IMR-90 (cell line): ENCODE measurements at regions not wholly inside any gene's neighbourhood (a gene's known extent, or its start where the extent isn't known, plus 50 kb on each side); places are given as distances from the start of the nearest gene placed in this dataset.

Experiments
- ATAC-seq: fragments of 200-7000 bp; cut with Tn5 transposase; 2 replicates; pipeline ENCODE4 v1.9.1; 2020; ENCODE audit warnings: low read depth, mild to moderate bottlenecking, moderate library complexity
- BruUV-seq: library from RNA; stranded (reverse); fragments of 400-500 nt; replicated peaks from 2 replicates; lab custom pipeline; 2021; lab: Mats Ljungman, UMichigan
- CTCF ChIA-PET: fragments of 300-600 bp; formaldehyde crosslinking; extraction: SDS; loops from one replicate; lab custom pipeline; 2021; ENCODE audit warnings: antibody characterized with exemption; lab: Yijun Ruan, JAX
- POLR2A ChIA-PET: fragments of 300-600 bp; sonication (Branson Sonifier 250); formaldehyde crosslinking; loops from one replicate; lab custom pipeline; 2022; ENCODE audit warnings: antibody characterized with exemption; ENCODE audit not compliant: unreplicated experiment; lab: Charles Lee
- DNase-seq: peaks from one replicate; pipeline ENCODE4 v3.0.0; 2013
- H2AFZ ChIP-seq: replicated peaks from 2 replicates; pipeline ENCODE3; 2013; ENCODE audit warnings: low read length, mild to moderate bottlenecking; ENCODE audit not compliant: poor library complexity
- H2AK5ac ChIP-seq: 2 replicates; pipeline ENCODE4 v1.6.1; 2013; ENCODE audit warnings: low read depth, low read length, inconsistent platforms
- H2AK9ac ChIP-seq: replicated peaks from 2 replicates; pipeline ENCODE3; 2013; ENCODE audit warnings: mild to moderate bottlenecking, low read depth, low read length, moderate library complexity; ENCODE audit not compliant: poor library complexity
- H2BK120ac ChIP-seq: 2 replicates; pipeline ENCODE4 v1.6.1; 2013; ENCODE audit warnings: low read depth, low read length, inconsistent platforms
- H2BK15ac ChIP-seq: 3 replicates; pipeline ENCODE4 v1.6.1; 2013; ENCODE audit warnings: low read depth, low read length, inconsistent platforms
- H2BK20ac ChIP-seq: 2 replicates; pipeline ENCODE4 v1.6.1; 2013; ENCODE audit warnings: low read depth, mild to moderate bottlenecking, inconsistent platforms, low read length, moderate library complexity
- H2BK5ac ChIP-seq: 2 replicates; pipeline ENCODE4 v1.6.1; 2013; ENCODE audit warnings: mild to moderate bottlenecking, low read depth, low read length, inconsistent platforms; ENCODE audit not compliant: poor library complexity, severe bottlenecking
- H3K14ac ChIP-seq: replicated peaks from 2 replicates; pipeline ENCODE4 v1.6.1; 2013; ENCODE audit warnings: low read depth, low read length, inconsistent platforms
- H3K18ac ChIP-seq: 2 replicates; pipeline ENCODE4 v1.6.1; 2013; ENCODE audit warnings: low read depth, low read length, control low read depth
- H3K23ac ChIP-seq: 2 replicates; pipeline ENCODE4 v1.6.1; 2013; ENCODE audit warnings: low read depth, low read length, inconsistent platforms
- H3K27ac ChIP-seq: 2 replicates; pipeline ENCODE4 v1.5.1; 2013; ENCODE audit warnings: mild to moderate bottlenecking, control low read depth, low read length; ENCODE audit not compliant: insufficient read depth
- H3K27me3 ChIP-seq: 2 replicates; pipeline ENCODE4 v1.6.1; 2013; ENCODE audit warnings: low read length; ENCODE audit not compliant: control insufficient read depth, insufficient read depth
- H3K36me3 ChIP-seq: 2 replicates; pipeline ENCODE4 v1.6.1; 2013; ENCODE audit warnings: low read length, mixed read lengths; ENCODE audit not compliant: control insufficient read depth, insufficient read depth
- H3K4ac ChIP-seq: 2 replicates; pipeline ENCODE4 v1.6.1; 2013; ENCODE audit warnings: low read depth, low read length, inconsistent platforms
- H3K4me1 ChIP-seq: 2 replicates; pipeline ENCODE4 v1.6.1; 2013; ENCODE audit warnings: low read length, mixed read lengths; ENCODE audit not compliant: control insufficient read depth, insufficient read depth
- H3K4me2 ChIP-seq: 2 replicates; pipeline ENCODE4 v1.6.1; 2013; ENCODE audit warnings: low read depth, mild to moderate bottlenecking, control low read depth, low read length, moderate library complexity
- H3K4me3 ChIP-seq: 2 replicates; pipeline ENCODE4 v1.5.1; 2013; ENCODE audit warnings: low read depth, mild to moderate bottlenecking, control low read depth, low read length, moderate library complexity; ENCODE audit not compliant: insufficient read depth
- H3K56ac ChIP-seq: 2 replicates; pipeline ENCODE4 v1.6.1; 2013; ENCODE audit warnings: low read length, inconsistent platforms; ENCODE audit not compliant: insufficient read depth; ENCODE audit errors: extremely low read depth
- H3K79me1 ChIP-seq, 2 experiments: 2 replicates each; pipeline ENCODE4 v1.6.1; 2013; ENCODE audit warnings: low read length in 2 of 2, inconsistent platforms in 1 of 2, low read depth in 1 of 2
- H3K9ac ChIP-seq: 2 replicates; pipeline ENCODE4 v1.6.1; 2013; ENCODE audit warnings: low read depth, low read length, control low read depth
- H3K9me1 ChIP-seq: 2 replicates; pipeline ENCODE4 v1.6.1; 2013; ENCODE audit warnings: low read length, inconsistent platforms; ENCODE audit not compliant: insufficient read depth
- H3K9me3 ChIP-seq: 2 replicates; pipeline ENCODE4 v1.6.1; 2013; ENCODE audit warnings: low read length; ENCODE audit not compliant: control insufficient read depth, insufficient read depth
- H4K20me1 ChIP-seq: 2 replicates; pipeline ENCODE4 v1.6.1; 2013; ENCODE audit warnings: low read length, inconsistent platforms; ENCODE audit not compliant: insufficient read depth
- H4K5ac ChIP-seq: 2 replicates; pipeline ENCODE4 v1.6.1; 2013; ENCODE audit warnings: mild to moderate bottlenecking, low read depth, low read length, control low read depth
- H4K8ac ChIP-seq, 2 experiments: 2 replicates each; pipeline ENCODE4 v1.6.1; 2013; ENCODE audit warnings: low read depth in 2 of 2, low read length in 2 of 2, control low read depth in 1 of 2, inconsistent platforms in 1 of 2
- H4K91ac ChIP-seq: 2 replicates; pipeline ENCODE4 v1.6.1; 2013; ENCODE audit warnings: low read depth, low read length, inconsistent platforms; ENCODE audit not compliant: insufficient read depth
- BHLHE40 ChIP-seq: fragments of 150-350 bp; IDR thresholded peaks from 2 replicates; pipeline ENCODE4 v1.6.1; 2016; ENCODE audit warnings: mild to moderate bottlenecking, low read depth, low read length
- CEBPB ChIP-seq: IDR thresholded peaks from 2 replicates; pipeline ENCODE4 v1.6.1; 2012; ENCODE audit warnings: low read depth, low read length, improper control_type of control experiment
- CHD1 ChIP-seq: IDR thresholded peaks from 2 replicates; pipeline ENCODE4 v1.6.1; 2012; ENCODE audit warnings: low read depth, low read length, improper control_type of control experiment
- CTCF ChIP-seq: conservative IDR thresholded peaks from 2 replicates; pipeline ENCODE4 v1.5.1; 2012; ENCODE audit warnings: mild to moderate bottlenecking, low read depth, low read length, improper control_type of control experiment
- ELK1 ChIP-seq: fragments of 150-350 bp; IDR thresholded peaks from 2 replicates; pipeline ENCODE4 v1.6.1; 2016; ENCODE audit warnings: low read depth, mild to moderate bottlenecking, low read length, moderate library complexity, borderline replicate concordance
- FOS ChIP-seq: fragments of 150-350 bp; IDR thresholded peaks from 2 replicates; pipeline ENCODE4 v1.6.1; 2016; ENCODE audit warnings: low read depth, low read length
- MAFK ChIP-seq: IDR thresholded peaks from 2 replicates; pipeline ENCODE4 v1.6.1; 2012; ENCODE audit warnings: low read depth, low read length, improper control_type of control experiment
- MAZ ChIP-seq: IDR thresholded peaks from 2 replicates; pipeline ENCODE4 v1.6.1; 2012; ENCODE audit warnings: low read depth, mild to moderate bottlenecking, low read length, improper control_type of control experiment, moderate library complexity, borderline replicate concordance
- MXI1 ChIP-seq: IDR thresholded peaks from 2 replicates; pipeline ENCODE4 v1.6.1; 2012; ENCODE audit warnings: low read depth, mild to moderate bottlenecking, low read length, moderate library complexity, borderline replicate concordance
- NFE2L2 ChIP-seq: fragments of 150-350 bp; IDR thresholded peaks from 2 replicates; pipeline ENCODE4 v1.6.1; 2016; ENCODE audit warnings: low read depth, mild to moderate bottlenecking, low read length
- POLR2A ChIP-seq: IDR thresholded peaks from 2 replicates; pipeline ENCODE4 v1.6.1; 2012; ENCODE audit warnings: mild to moderate bottlenecking, low read depth, low read length
- RAD21 ChIP-seq: IDR thresholded peaks from 2 replicates; pipeline ENCODE4 v1.6.1; 2012; ENCODE audit warnings: low read length, improper control_type of control experiment
- RCOR1 ChIP-seq: IDR thresholded peaks from 2 replicates; pipeline ENCODE4 v1.6.1; 2012; ENCODE audit warnings: mild to moderate bottlenecking, low read length, improper control_type of control experiment; ENCODE audit not compliant: insufficient replicate concordance
- RFX5 ChIP-seq: IDR thresholded peaks from 2 replicates; pipeline ENCODE4 v1.8.0; 2012; ENCODE audit warnings: low read depth, mild to moderate bottlenecking, low read length, moderate library complexity
- SMC3 ChIP-seq: fragments of 150-350 bp; IDR thresholded peaks from 2 replicates; pipeline ENCODE4 v1.6.1; 2016; ENCODE audit warnings: low read depth, mild to moderate bottlenecking, antibody characterized with exemption, low read length, moderate library complexity
- USF2 ChIP-seq: fragments of 150-350 bp; IDR thresholded peaks from 2 replicates; pipeline ENCODE4 v1.6.1; 2017; ENCODE audit warnings: mild to moderate bottlenecking, antibody characterized with exemption, low read length, low read depth
- WGBS, 2 experiments: methylation state at CpG; one replicate each; pipeline versions ENCODE4 v1.1.5 to v1.1.7; 2013; ENCODE audit warnings: missing lambda C conversion rate in 2 of 2; ENCODE audit not compliant: insufficient read length in 1 of 2; ENCODE audit errors: extremely low coverage in 2 of 2; 5-methylcytosine and 5-hydroxymethylcytosine counted together
- dilution Hi-C: fragments of 300-500 bp; cut with HindIII; formaldehyde crosslinking; loops from one replicate; pipeline ENCODE4 v1.14.3; 2018; ENCODE audit warnings: low sequenced_read_pairs; ENCODE audit not compliant: unreplicated experiment
- in situ Hi-C: fragments of 300-500 bp; cut with MboI; formaldehyde crosslinking; loops from 3 replicates; pipeline ENCODE4 v1.14.3; 2019; ENCODE audit warnings: low sequenced_read_pairs, inconsistent platforms, mixed read lengths
- intact Hi-C: fragments of 100-400 bp; cut with micrococcal nuclease; formaldehyde crosslinking; loops from 2 replicates; pipeline ENCODE4 v1.10.0; 2022

DNA sequence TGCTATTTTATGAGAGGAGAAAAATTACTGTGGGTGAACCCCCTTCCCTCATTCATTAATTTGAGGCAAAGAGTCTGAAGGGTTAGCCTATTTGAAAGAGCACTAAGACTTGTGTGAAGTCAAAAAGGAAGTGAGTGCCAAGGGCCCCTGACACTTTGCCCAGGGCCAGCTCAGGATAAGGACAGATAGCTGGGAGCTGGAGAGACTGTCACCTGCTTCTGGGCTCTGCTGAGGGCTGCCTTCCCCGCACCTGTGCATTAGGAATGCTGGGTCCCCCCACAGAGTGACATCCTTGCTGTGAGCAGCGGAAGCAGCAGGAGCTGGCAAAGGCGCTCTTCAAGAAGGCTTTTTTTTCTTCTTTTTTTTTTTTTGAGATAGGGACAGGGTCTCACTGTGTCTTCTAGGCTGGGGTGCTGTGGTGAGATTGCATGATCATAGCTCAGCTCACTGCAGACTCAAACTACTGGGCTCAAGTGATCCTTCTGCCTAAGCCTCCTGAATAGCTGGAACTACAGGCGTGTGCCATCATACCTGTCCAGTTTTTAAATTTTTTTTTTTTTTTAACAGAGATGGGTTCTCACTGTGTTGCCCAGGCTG, 148.3 kb downstream of the AQP4 start:
- Histone ChIP-seq H3K14ac (no peak overlapping the region), H3K4me3 (no peak overlapping the region), H4K8ac (no peak overlapping the region), H3K79me1 (no peaks in the 10 kb centered on the region), H3K4me1 (no peaks in the 10 kb centered on the region), H3K27me3 (no peaks in the 10 kb centered on the region), H4K91ac (no peak overlapping the region), H2AFZ (no peak overlapping the region), H3K18ac (no peak overlapping the region), H3K9me1 (no peaks in the 10 kb centered on the region), H2BK120ac (no peak overlapping the region), H3K56ac (no peak overlapping the region), H3K23ac (no peak overlapping the region), H3K27ac (no peak overlapping the region), H2BK15ac (no peak overlapping the region), H3K9ac (no peak overlapping the region), H2AK9ac (no peak overlapping the region), H4K20me1 (no peaks in the 10 kb centered on the region), H3K4ac (no peak overlapping the region), H2BK20ac (no peak overlapping the region), H4K5ac (no peak overlapping the region), H2BK5ac (no peak overlapping the region), H3K4me2 (no peak overlapping the region), H3K9me3 (no peaks in the 10 kb centered on the region), H2AK5ac (no peak overlapping the region), H3K36me3 (no peaks in the 10 kb centered on the region)
- intact Hi-C loops (no loop called here), in situ Hi-C loops (no loop called here), dilution Hi-C loops (no loop called here)
- no TSS peak for BruUV-seq
- ChIA-PET POLR2A (no interaction called here), CTCF (interaction anchor here (0.7 kb wide), 1 partner anchor 399 kb away, joined by 4 read pairs; no protein-coding TSS in a partner anchor)
- no CpG with 5 or more reads among the region's 4 CpGs for WGBS, 2 experiments
- DNase-seq (no peak), ATAC-seq (no peak)
- TF ChIP-seq ELK1 (no peak), USF2 (no peak), MAFK (no peak), RAD21 (no peak), BHLHE40 (no peak), CHD1 (no peak), MXI1 (no peak), RFX5 (no peak), POLR2A (no peak), FOS (no peak), CTCF (no peak), RCOR1 (no peak), CEBPB (no peak), MAZ (no peak), NFE2L2 (no peak), SMC3 (no peak)
